ENCODE measurements at regions not wholly inside any gene's neighbourhood (a gene's known extent, or its start where the extent isn't known, plus 50 kb on each side); places are given as distances from the start of the nearest gene placed in this dataset.

DNA sequence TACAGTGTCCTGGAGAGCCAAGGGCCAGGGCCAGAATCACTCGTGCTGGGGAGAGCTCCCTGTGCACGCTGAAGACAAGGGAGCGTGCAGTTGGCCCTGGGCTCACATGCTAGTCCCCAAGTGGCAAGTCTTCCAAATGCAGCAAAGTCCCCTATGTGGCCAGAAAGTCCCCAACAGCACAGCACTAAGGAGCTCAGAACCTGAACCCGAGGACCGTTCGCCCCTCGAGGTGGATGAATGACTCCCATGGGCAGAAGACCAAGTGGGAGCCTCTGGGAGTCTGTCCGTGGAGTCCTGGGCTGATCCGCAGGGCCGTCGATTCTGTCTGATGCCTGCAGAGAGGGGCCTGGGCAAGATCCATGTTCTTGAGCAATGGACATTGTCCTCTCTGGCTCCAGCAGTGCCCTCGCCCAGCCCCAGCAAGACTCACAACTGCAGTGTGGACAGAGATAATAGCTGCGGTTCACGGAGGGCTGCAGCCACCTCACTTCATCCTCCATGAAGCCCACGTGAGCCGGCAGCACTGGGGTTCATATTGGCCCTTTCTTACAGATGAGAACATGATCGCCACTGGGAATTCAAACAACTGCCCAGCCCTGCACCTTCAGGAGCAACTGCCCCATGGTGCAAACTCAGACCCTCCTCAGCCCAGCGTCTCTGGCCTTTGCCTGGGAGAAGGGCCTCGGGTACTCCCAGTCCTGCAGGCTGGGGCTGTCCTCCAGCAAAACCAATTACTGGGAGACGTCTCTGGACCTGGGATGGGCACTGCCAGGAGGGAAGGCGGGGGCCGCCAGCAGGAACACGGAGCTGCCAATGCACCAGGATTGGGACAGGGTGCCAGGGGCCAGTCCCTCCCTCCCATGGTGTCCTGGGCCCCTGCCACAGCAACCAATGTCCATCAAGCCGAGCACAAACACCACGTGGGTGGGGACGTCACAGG lies 243.7 kb downstream of the NPHP4 start:
- H3K4me1 ChIP-seq: peaks cover 12% of the 10 kb centered on the region
- TF ChIP-seq, protein P1, sequence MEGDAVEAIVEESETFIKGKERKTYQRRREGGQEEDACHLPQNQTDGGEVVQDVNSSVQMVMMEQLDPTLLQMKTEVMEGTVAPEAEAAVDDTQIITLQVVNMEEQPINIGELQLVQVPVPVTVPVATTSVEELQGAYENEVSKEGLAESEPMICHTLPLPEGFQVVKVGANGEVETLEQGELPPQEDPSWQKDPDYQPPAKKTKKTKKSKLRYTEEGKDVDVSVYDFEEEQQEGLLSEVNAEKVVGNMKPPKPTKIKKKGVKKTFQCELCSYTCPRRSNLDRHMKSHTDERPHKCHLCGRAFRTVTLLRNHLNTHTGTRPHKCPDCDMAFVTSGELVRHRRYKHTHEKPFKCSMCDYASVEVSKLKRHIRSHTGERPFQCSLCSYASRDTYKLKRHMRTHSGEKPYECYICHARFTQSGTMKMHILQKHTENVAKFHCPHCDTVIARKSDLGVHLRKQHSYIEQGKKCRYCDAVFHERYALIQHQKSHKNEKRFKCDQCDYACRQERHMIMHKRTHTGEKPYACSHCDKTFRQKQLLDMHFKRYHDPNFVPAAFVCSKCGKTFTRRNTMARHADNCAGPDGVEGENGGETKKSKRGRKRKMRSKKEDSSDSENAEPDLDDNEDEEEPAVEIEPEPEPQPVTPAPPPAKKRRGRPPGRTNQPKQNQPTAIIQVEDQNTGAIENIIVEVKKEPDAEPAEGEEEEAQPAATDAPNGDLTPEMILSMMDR (IDR thresholded peaks at IDR 0.05; ENCODE audit: insufficient read depth in 1 of 2, low read depth in 1 of 2, low read length in 1 of 2, severe bottlenecking in 1 of 2, unreplicated experiment in 1 of 2): no peak
- intact Hi-C loops (cut with micrococcal nuclease; ENCODE audit: unreplicated experiment): loop anchor here (5.0 kb wide), 1 partner anchor 126 kb away; no protein-coding TSS in a partner anchor
- H3K4me3 ChIP-seq (ENCODE audit: low read depth, low read length): no peak overlapping the region
- DNase-seq: peak in 1 of 2 experiments; percentile 25
- H3K9me3 ChIP-seq: no peaks in the 10 kb centered on the region
- Mint-ChIP-seq H3K27ac (ENCODE audit: unreplicated experiment) (no peak overlapping the region), H3K27me3 (ENCODE audit: insufficient read depth, unreplicated experiment) (no peaks in the 10 kb centered on the region), H3K36me3 (ENCODE audit: insufficient read depth, unreplicated experiment) (no peaks in the 10 kb centered on the region), H3K4me3 (ENCODE audit: unreplicated experiment) (no peak overlapping the region), H3K9me3 (ENCODE audit: unreplicated experiment) (no peaks in the 10 kb centered on the region), H3K4me1 (ENCODE audit: low read depth, unreplicated experiment) (peaks cover 20% of the 10 kb centered on the region)
- no peaks in the 10 kb centered on the region for H3K27me3 ChIP-seq (replicated peaks; ENCODE audit: control insufficient read depth, insufficient read depth, low read length)
- H3K36me3 ChIP-seq (ENCODE audit: control insufficient read depth, insufficient read depth, low read length): no peaks in the 10 kb centered on the region
- ChIA-PET POLR2A (no interaction called here), CTCF (no interaction called here)
- no TSS peak for BruUV-seq (replicated peaks)

DNA sequence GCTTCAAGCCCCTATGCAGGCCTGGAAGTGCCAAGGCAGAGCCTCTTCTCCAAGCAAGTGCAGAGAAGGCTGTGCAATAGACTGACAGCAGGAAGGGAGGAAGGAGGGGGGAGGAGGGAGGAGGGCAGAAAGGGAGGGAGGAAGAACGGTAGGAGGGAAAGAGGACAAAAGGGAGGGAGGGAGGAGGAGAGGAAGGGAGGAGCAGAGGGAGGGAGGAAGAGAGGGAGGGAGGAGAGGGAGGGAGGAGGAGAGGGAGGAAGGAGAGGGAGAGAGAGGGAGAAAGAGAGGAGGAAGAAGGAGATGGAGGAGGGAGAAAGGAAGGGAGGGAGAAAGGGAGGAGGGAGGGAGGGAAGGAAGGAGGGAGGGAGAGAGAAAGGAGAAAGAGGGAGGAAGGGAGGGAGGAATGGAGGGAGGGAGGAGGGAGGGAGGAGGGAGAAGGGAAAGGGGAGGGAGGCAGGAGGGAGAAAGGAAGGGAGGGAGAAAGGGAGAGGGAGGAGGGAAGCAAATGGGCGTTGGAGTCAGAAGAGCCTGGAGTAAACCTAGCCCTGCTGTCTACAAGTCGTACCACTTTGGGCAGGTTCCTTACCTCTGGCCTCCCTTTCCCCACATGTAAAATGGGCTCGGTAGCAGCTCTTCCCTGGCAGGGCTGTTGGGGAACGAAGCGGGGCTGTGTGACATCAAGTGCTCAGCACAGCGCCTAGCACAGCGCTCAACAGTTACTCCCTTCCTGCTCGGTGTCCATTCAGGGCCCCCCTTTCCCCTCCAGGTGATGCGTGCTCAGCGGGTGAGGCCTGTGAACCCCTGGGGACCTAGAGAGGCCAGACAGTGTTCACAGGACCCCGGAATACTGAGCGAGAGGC lies 244.6 kb downstream of the NPHP4 start:
- Mint-ChIP-seq H3K27ac (ENCODE audit: unreplicated experiment) (no peak overlapping the region), H3K9me3 (ENCODE audit: unreplicated experiment) (no peaks in the 10 kb centered on the region), H3K36me3 (ENCODE audit: insufficient read depth, unreplicated experiment) (no peaks in the 10 kb centered on the region), H3K27me3 (ENCODE audit: insufficient read depth, unreplicated experiment) (no peaks in the 10 kb centered on the region), H3K4me1 (ENCODE audit: low read depth, unreplicated experiment) (peaks cover 20% of the 10 kb centered on the region), H3K4me3 (ENCODE audit: unreplicated experiment) (no peak overlapping the region)
- H3K36me3 ChIP-seq (ENCODE audit: control insufficient read depth, insufficient read depth, low read length): no peaks in the 10 kb centered on the region
- no peaks in the 10 kb centered on the region for H3K9me3 ChIP-seq
- H3K4me3 ChIP-seq (ENCODE audit: low read depth, low read length): no peak overlapping the region
- intact Hi-C loops (cut with micrococcal nuclease; ENCODE audit: unreplicated experiment): loop anchor here (5.0 kb wide), 1 partner anchor 125 kb away; no protein-coding TSS in a partner anchor
- BruUV-seq (replicated peaks): no TSS peak
- CTCF ChIA-PET: no interaction called here
- POLR2A ChIA-PET: no interaction called here
- no peak for DNase-seq
- H3K4me1 ChIP-seq: peaks cover 12% of the 10 kb centered on the region
- TF ChIP-seq, protein P1 (IDR thresholded peaks at IDR 0.05; ENCODE audit: insufficient read depth in 1 of 2, low read depth in 1 of 2, low read length in 1 of 2, severe bottlenecking in 1 of 2, unreplicated experiment in 1 of 2): no peak
- no peaks in the 10 kb centered on the region for H3K27me3 ChIP-seq (replicated peaks; ENCODE audit: control insufficient read depth, insufficient read depth, low read length)

Data from Caco-2 (cell line).